Cardiac fibroblast (primary cell): ENCODE measurements at regions not wholly inside any gene's neighbourhood (a gene's known extent, or its start where the extent isn't known, plus 50 kb on each side); places are given as distances from the start of the nearest gene placed in this dataset.

Experiments used
- DNase-seq, 2 donors: peaks; one replicate each; pipeline versions ENCODE4 v3.0.0 to v3.0.0-alpha.2; 2010; ENCODE audit warnings: low read depth in 2 of 2
- H3K4me3 ChIP-seq, 2 donors: replicated peaks in 1 of 2; 1 replicate in 1 of 2; 2 replicates in 1 of 2; pipeline ENCODE4 v1.5.1; 2011; ENCODE audit warnings: low read depth in 2 of 2, low read length in 2 of 2, mild to moderate bottlenecking in 2 of 2, moderate library complexity in 1 of 2
- CTCF ChIP-seq: IDR thresholded peaks from one replicate; pipeline ENCODE4 v1.5.1; 2011; ENCODE audit warnings: low read depth, mild to moderate bottlenecking, low read length, inconsistent platforms

- no peak for TF ChIP-seq CTCF
- DNase-seq = no peak
Observed at GRCh38 chr9:113800276-113800675, 75.8 kb upstream of the ZNF618 start.

GRCh38 chr9:113803811-113804589, 72.1 kb upstream of the ZNF618 start:
- no peak overlapping the region for H3K4me3 ChIP-seq
- no peak for TF ChIP-seq CTCF
- peak in 1 of 2 donors; percentile 8 for DNase-seq

More at GRCh38 chr9:113800276-113800675, 75.8 kb upstream of the ZNF618 start:
- H3K4me3 ChIP-seq = no peak overlapping the region

GRCh38 chr9:113805486-113806132, 70.5 kb upstream of the ZNF618 start:
- no peak overlapping the region for H3K4me3 ChIP-seq
- DNase-seq = no peak
- TF ChIP-seq CTCF = no peak

GRCh38 chr9:113807173-113808061, 68.7 kb upstream of the ZNF618 start:
- H3K4me3 ChIP-seq = no peak overlapping the region
- TF ChIP-seq CTCF = peak; percentile 90
- DNase-seq = peak; percentile 76

GRCh38 chr9:113808391-113809358, 67.4 kb upstream of the ZNF618 start:
- no peak overlapping the region for H3K4me3 ChIP-seq
- DNase-seq = peak; percentile 88
- no peak for TF ChIP-seq CTCF

GRCh38 chr9:113817171-113817570, 58.9 kb upstream of the ZNF618 start:
- no peak for TF ChIP-seq CTCF
- no peak for DNase-seq
- no peak overlapping the region for H3K4me3 ChIP-seq
